GM18507 (cell line): ENCODE measurements at regions not wholly inside any gene's neighbourhood (a gene's known extent, or its start where the extent isn't known, plus 50 kb on each side); places are given as distances from the start of the nearest gene placed in this dataset.

Experiments
- DNase-seq: peaks from one replicate; pipeline ENCODE4 v3.0.0; 2011; ENCODE audit warnings: low read depth; ENCODE audit not compliant: insufficient read length; ENCODE audit errors: extremely low spot score
- FAIRE-seq: peaks from 2 replicates; lab custom pipeline; 2011; peaks lifted over from hg19 to GRCh38; lab: Jason Lieb, UNC

DNA sequence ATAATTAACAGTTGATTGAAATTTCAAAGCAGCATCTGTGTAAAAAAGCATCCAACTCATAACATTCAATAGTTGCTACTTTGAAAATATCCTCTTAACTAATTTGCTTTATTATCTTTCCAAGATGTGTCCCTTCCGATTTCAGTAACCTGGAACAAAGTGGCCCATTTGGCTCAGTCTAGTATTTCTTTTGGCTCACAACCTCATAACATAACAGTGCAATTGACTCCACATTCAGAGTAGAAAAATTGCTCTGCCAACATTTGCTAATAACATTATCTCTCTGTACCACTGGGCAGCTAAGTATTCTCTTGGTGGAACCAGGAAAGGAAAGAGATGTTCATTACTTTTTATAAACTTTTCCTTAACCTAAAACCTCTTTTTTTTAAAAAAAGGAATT, 571.1 kb upstream of the ARGLU1 start:
- DNase-seq (no peak), FAIRE-seq (no peak)

DNA sequence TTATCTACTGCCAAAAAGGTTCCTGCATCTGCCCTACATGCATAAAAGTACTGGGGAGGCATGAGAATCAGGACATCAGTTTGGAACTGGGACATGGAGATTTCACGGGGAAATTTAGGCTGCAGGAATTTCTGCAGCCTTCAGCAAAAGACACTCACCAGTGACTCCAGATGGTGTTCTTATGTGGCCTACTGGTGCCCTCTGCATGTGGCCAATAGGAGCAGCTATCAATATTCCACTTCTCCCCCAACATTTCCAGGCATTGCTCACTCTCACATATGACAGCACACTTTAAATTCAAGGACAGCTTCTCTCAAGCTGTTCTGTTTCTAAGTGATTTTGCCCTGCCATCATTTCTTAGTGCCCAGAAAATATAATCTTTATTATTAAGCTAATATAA, 570.5 kb upstream of the ARGLU1 start:
- no peak for FAIRE-seq
- DNase-seq: no peak

- FAIRE-seq (no peak), DNase-seq (no peak)
Observed at GRCh38 chr13:107133950-107134349, 566.0 kb upstream of the ARGLU1 start.

DNA sequence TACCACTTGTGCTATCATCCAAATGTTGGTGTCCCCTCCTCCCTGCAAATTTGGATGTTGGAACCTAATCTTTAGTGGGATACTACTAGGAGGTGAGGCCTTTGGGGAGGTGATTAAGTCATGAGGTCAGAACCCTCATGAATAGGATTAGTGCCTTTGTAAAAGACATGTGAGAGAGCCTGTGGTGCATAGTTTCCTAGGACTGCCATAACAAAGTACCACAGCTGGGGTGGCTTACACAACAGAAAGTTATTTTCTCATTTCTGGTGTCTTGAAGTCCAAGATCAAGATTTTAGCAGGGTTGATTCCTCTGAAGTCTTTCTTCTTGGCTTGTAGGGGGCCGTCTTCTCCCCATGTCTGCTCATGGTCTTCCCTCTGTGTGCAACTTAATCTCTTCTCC, 562.6 kb upstream of the ARGLU1 start:
- DNase-seq (no peak), FAIRE-seq (no peak)

DNA sequence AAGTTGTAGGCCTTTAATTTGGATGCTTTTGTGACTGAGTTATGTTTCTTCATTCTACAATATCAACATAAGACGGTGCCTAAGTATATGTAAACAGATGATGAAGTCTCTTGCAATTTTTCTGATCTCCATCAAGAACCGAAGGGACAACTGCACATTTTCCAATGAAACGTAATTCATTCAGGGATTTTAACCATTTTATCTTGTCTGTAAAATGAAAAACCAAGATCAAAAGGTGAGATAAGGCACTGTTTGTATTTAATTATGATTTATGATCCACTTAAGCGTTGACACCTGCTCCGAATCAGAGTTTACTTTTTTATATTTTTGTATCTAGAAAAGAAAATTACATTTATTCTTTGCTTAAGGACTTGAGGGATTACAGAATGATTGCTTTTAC, 556.8 kb upstream of the ARGLU1 start:
- DNase-seq: no peak
- no peak for FAIRE-seq

GRCh38 chr13:107124129-107124718, 556.3 kb upstream of the ARGLU1 start:
- FAIRE-seq: no peak

DNA sequence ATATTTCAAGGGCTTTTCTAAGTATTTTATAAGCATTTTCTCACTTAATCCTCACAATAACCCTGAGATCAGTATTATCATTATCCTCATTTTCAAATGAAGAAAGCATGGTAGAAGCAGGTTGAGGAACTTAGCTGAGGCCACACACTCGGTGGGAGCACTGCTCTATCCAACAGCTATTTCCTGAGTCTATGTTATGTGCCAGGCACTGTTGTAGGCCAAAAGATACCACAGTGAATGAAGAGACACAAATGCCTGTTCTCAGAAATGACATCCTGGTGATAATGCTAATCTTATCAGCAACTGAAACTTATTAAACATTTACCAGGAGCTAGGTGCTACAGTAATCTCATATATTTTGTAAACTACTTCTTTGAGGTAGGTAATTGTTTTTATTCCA, 553.9 kb upstream of the ARGLU1 start:
- FAIRE-seq: no peak

More at GRCh38 chr13:107124129-107124718, 556.3 kb upstream of the ARGLU1 start:
- DNase-seq: no peak

DNA sequence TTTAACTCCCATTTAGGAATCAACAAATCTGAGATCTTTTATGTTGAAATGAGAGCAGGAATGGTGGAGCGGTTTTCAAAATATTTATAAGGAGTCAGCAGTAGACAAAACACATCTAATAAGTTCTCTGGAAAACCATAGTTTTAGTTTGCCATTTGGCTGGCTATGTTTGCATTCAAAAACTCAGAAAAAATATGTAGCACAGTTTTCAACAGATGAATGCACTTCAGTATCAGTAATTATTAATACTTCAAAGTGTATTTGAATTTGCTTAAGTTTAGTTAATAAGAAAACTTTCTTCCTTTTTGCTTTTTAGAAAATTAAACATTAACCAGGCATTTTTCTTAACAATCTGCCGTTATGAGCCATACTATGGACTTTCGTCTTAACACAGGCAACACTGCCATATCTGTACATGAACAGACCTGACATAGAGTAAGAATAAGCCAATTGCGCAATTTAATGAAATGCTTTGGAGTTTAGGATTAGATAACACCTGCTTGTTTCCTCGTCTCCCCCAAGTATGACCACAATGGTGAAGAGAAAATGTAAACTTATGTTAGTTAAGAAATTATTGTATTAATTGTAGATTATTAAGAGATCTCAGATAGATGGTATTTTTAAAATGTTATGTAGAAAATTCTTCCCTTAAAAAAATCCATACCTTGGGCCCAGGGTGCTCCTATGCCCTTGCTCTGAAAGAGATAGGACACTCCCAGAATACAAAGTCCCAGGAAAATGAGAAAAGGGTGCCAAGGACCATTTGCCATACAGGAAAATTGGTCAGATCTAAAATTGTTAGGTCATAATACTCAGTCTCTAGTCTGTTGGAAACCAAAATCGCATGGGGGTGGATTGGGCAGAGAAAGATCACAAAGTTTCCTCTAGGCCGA, 552.3 kb upstream of the ARGLU1 start:
- FAIRE-seq (no peak), DNase-seq (no peak)

More for the DNA sequence above, 553.9 kb upstream of the ARGLU1 start:
- no peak for DNase-seq

DNA sequence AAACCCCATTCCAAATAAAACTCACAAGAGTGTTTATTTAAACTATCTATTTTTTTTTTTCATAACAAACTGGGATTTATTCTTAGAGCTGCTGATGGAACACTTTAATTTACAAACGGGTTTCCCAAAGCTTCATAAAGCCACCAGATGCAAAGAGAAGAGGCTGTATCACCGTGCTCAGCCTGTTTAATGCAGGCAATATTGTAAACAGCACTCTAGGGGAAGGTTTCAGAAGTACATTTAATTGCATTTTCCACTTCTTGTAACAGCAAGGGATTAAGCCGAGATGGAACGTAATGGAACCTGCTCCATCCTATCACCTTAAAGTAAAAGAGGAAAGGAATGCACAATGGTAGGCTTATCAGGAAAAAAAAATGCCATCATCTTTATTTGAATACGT, 550.6 kb upstream of the ARGLU1 start:
- DNase-seq: no peak
- FAIRE-seq: no peak

- DNase-seq (no peak), FAIRE-seq (no peak)
Observed at GRCh38 chr13:107117327-107118012, 549.5 kb upstream of the ARGLU1 start.

GRCh38 chr13:107113387-107113786, 545.5 kb upstream of the ARGLU1 start:
- no peak for DNase-seq
- no peak for FAIRE-seq

GRCh38 chr13:107111248-107111647, 543.3 kb upstream of the ARGLU1 start:
- DNase-seq (no peak), FAIRE-seq (no peak)

DNA sequence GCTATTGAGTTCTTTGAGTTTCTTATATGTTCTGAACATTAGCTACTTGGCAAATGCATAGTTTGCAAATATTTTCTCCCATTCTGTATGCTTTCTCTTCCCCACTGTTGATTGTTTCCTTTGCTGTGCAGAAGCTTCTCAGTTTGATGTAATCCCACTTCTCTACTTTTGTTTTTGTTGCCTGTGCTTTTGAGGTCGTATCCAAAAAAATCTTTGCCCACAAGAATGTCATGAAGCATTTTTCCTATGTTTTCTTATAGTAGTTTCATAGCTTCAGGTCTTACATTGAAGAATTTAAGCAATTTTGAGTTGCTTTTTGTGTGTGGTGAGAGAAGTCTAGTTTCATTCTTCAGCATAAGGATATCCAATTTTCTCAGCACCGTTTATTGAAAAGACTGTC, 536.7 kb upstream of the ARGLU1 start:
- no peak for FAIRE-seq
- DNase-seq: no peak

GRCh38 chr13:107102676-107103075, 534.7 kb upstream of the ARGLU1 start:
- DNase-seq (no peak), FAIRE-seq (no peak)

DNA sequence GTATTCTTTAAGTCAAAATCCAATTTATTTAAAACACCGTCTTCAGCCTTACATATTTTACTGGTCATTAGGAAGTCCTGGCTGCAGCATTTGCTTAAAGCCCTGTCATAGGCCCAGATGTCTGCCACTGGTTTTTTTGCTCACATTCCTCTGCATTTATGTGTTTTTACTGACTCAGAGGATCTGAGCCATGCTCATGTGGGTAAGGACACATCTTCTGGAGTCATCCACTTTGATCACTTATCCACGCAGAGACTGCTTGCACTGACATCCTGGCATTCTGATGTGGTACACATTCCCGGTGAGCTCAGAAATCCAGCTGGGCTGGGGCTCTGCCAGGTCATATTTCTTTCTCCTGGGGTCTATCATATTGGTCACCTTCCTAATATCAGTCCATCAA, 531.7 kb upstream of the ARGLU1 start:
- FAIRE-seq (no peak), DNase-seq (no peak)

DNA sequence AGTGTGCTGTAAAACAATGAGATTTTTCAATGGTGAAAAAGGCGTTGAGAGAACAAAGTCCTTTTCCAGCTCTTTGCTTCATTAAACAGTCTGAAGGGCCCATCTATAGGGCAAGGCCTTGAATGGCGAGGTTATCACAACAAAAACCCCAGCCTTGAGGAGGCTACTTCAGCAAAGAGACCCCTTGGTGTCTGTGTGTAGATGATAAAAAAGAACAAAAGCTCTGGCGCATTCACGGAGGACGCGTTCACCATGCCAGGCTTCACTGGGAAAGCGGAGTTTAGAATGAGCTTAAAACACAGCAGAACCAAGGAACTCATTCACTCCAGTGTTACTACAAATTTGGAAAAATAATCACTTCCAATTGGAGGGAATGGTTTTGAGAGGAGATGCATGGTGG, 530.0 kb upstream of the ARGLU1 start:
- FAIRE-seq (no peak), DNase-seq (no peak)

- FAIRE-seq (no peak), DNase-seq (no peak)
Observed at GRCh38 chr13:107095876-107096275, 527.9 kb upstream of the ARGLU1 start.

DNA sequence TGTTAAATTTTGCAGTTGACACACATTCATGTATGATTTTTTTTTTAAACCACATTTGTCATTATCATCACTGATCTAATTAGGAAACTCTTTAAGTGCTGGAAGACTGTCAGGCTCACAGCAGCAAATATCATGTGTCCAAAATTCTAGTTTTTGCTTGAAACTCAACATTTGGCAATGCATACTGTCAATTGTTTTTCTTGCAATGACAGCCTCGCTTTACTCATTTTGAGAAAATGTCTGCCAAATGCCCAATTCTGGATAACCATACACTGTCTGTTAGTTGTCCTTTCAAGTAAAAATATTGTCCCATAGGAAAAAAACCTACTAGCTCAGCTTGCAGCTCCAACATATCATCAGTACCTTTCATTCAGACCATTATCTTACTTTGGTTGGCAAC, 523.9 kb upstream of the ARGLU1 start:
- FAIRE-seq (no peak), DNase-seq (no peak)

DNA sequence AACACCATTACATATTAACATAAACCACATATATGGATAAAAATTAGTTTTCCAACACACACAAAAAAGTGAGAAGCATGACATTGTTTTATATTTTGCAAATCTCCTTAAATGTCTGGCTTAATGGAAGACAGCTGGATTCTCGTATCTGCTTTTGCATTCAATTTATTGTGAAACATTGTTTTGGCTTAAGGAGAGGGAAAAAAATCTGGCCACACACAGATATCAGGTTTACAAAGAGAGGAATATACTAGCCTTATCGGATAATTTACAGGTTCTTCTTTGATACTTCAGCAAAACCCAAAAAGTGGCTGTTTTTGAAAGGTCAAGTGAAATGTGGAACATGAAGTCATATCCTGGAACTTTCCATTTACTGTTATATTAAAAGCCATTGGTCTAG, 523.5 kb upstream of the ARGLU1 start:
- FAIRE-seq (no peak), DNase-seq (no peak)

- no peak for FAIRE-seq
- DNase-seq: no peak
Observed at GRCh38 chr13:107088061-107088460, 520.1 kb upstream of the ARGLU1 start.
